Astrocyte (in vitro differentiated cells and primary cell): ENCODE measurements at regions not wholly inside any gene's neighbourhood (a gene's known extent, or its start where the extent isn't known, plus 50 kb on each side); places are given as distances from the start of the nearest gene placed in this dataset.
"Not testable (repeated sequence)": the region's sequence is repeated elsewhere in the genome, so short reads cannot be mapped to it uniquely, and the experiment has no call there.

ENCODE experiments used
- CTCF ChIP-seq: IDR thresholded peaks from 2 replicates; pipeline ENCODE4 v1.5.1; 2011; ENCODE audit warnings: low read depth, mild to moderate bottlenecking, inconsistent platforms, low read length, moderate library complexity; ENCODE audit not compliant: insufficient read depth
- EZH2 ChIP-seq: IDR thresholded peaks from 2 replicates; pipeline ENCODE4 v1.6.1; 2012; ENCODE audit warnings: mild to moderate bottlenecking, low read length, inconsistent platforms; ENCODE audit not compliant: insufficient read depth

GRCh38 chr7:32776318-32776717, 115.2 kb downstream of the KBTBD2 start:
- not testable (repeated sequence) for TF ChIP-seq CTCF, EZH2
